EL (cell line): ENCODE measurements at regions not wholly inside any gene's neighbourhood (a gene's known extent, or its start where the extent isn't known, plus 50 kb on each side); places are given as distances from the start of the nearest gene placed in this dataset.

Experiments
- DNase-seq: peaks from one replicate; pipeline ENCODE4 v3.0.0-alpha.2; 2016

DNA sequence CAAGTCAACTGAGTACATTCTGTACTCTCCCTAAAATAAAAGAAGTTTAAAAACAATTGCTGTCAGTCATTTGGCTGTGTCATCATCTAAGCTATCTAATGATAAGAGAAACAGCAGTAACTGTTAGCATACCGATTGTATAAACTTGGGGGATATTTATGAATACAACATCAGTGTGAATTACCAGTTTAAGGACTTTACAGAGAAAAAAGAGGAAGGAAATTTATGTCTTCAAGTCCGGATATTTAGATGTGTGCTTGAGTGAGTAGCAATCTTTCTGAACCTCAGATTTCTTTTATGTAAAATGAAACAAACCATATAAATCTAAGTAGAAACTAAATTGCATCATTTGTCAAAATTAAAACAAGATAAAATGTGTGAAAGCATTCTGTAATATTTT is 1557.0 kb downstream of the MRPL39 start:
- DNase-seq, result no peak

DNA sequence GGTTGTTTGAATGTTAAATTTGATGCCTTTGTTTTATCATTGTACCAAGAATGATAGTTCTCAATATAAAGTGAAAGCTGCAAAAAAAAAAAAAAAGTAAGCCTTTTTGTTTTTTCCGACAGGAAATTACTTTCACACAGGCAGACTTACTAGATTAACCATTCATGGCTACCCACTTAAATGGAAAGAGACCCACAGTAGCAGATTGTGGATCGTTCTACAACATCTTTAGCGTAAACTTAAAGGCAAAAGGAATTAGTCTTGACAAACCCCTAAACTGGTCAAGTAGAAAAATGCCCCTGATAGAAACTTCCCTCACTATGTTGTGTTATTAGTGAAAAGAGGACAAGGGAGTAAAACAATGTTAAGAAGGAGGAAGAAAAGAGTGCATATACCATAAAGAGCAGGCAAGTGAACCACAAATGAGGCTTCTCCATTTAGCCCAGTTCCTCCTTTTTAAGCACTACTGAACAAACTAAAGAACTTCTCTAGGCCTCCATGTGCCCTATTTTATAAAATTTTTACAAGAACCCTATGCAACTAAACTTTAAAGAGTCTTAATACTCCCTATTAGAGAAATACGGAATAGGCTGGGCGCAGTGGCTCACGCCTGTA is 1560.3 kb downstream of the MRPL39 start:
- no peak for DNase-seq

DNA sequence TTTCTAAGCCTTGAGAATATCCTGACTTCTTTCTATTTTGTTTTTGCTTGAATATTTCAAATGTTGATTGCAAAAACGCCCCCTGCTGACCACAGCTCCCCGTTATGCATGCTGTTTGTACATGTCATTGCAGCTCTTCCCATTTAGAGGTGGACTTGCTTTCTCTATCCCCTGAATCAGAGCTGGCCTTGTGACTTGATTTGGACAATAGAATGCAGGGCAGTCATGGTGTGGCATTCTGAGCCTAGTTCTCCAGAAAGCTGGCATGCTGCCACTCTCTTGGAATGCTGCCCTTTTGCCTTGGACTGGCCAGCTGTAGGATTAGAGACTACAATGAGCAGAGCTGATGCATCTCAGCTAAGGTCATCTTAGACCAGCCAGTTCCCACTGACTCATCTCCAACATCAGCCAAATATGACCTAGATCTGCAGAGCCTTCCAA is 1561.5 kb downstream of the MRPL39 start:
- DNase-seq, result no peak

GRCh38 chr21:24045373-24045772 is 1561.9 kb downstream of the MRPL39 start:
- DNase-seq, result no peak

- DNase-seq, result no peak
Observed at GRCh38 chr21:24042687-24043086, 1564.6 kb downstream of the MRPL39 start.

- no peak for DNase-seq
Observed at GRCh38 chr21:24032709-24033232, 1574.5 kb downstream of the MRPL39 start.

- no peak for DNase-seq
Observed at GRCh38 chr21:24027396-24027795, 1579.9 kb downstream of the MRPL39 start.

DNA sequence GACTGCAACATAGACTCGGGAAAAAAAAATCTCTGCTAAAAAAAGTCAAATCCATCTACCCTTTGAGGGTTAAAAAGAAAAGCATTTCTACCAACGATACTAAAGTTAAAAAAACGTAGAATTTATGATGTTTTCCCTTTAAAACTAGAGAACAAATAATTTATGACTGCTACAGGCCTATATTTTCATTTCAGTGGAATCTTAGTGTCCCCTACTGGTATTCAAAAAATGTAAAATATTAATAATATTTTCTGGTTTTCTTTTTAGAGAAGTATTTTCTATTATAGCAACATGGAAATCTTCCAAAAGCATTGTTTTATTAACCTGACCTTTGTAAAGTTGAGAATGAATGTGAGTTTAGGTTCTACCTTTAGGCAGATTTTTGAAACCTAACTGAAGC is 1582.2 kb downstream of the MRPL39 start:
- no peak for DNase-seq

DNA sequence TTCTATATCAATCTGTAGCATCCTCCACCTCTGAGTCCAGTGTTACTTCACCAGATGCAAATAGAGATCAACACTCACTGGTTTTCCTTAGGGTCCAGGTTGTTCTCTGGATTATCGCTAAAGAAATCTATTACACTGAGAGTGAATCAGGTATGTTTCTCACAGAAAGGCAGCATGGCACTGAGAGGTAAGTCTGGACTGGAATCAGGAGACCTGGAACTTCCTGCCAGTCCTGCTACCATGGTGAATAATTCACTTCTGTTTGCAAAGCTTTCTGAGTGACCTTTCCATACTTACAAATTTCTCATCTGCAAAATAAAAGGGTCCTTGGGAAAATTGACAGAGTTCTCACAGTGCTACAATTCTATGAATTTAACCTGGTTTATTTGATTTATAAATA is 1583.3 kb downstream of the MRPL39 start:
- no peak for DNase-seq

DNA sequence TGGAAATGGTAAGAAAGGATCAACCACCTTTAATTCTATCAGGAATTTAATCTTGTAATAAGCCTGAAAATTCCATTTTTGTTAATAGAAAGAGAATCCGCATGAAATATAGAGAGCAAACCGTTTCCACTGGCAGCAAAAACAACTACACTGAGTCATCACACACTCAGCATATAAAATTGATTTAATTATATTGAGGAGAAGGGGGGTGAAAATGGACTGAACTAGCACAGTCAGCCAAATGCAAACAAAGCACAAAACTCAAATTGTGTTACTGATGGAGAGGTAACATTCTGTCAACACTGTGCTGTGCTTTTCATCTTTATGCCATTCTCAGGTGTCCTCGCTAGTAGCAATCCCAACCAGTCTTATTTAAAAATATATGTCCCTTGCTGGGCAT is 1583.9 kb downstream of the MRPL39 start:
- DNase-seq, result no peak

DNA sequence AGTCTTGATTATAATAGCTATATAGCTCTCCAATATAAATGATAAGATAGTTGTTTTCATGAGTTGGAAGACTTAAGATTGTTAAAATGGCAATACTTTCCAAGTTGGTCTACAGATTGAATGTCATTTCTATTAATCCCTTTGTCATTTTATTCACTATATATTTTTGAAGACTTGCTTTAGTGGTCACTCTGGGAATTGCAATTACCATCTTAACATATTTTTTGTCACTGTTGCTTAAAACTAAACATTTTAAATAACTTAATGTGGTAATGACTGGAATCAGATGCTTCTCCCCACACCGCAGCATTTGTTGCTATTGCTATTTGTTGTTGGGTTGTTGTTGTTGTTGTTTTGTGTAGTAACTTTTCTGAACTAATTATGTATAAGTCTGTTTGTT is 1592.9 kb downstream of the MRPL39 start:
- DNase-seq, result no peak

- DNase-seq, result no peak
Observed at GRCh38 chr21:24011087-24011486, 1596.2 kb downstream of the MRPL39 start.

DNA sequence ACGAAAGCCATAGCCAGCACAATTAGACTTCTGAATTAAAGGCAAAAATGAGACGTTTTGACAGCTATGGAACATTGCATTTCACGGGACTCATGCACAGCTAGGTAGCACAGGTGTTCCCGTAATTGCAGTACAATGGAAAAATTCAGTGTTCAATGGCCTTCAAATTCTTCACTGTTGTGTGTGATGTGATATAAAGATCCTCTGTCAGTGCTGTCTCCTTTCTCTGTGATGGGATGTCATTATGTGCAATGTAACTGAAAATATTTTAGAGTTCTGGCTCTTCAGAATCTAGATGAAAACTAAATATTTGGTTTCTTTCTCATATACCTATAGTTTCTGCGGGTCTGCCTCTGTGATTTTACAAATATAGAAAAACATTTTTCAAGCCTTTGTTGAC is 1599.7 kb downstream of the MRPL39 start:
- no peak for DNase-seq

DNA sequence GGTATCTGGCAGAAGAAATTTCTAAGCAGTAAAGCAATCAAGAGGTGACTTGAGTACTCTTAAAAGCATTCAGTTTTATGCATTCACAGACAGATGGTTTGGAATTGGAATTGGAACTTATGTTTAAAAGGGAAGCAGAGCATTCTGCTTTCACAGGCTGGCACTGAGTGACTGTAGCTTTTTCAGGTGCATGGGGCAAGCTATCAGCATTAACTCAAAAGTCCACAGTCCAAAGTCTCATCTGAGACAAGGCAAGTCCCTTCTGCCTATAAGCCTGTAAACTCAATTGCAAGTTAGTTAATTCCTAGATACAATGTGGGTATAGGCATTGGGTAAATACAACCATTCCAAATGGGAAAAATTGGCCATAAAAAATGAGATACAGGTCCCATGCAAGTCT is 1620.3 kb downstream of the MRPL39 start:
- DNase-seq, result no peak

- no peak for DNase-seq
Observed at GRCh38 chr21:23986214-23986613, 1621.1 kb downstream of the MRPL39 start.

DNA sequence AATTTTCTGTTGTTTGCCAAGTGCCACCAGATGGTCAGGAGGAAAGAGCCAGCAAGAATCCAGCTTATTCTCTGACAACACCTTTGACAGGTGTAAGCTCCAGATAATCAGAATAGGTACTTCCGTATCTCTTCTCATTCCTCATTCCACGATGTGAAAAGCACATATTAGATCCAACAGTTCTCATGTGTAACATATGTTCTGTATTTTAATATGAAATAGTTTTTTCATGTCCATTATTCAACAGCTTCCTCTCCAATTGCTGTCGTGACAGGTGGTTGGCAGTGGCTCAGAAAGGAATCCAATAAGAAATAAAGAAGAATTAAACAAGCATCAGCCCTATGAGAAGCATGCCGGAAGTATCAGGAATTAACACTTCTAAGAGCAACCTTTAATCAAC is 1624.7 kb downstream of the MRPL39 start:
- DNase-seq, result no peak

- no peak for DNase-seq
Observed at GRCh38 chr21:23977971-23978370, 1629.3 kb downstream of the MRPL39 start.

- no peak for DNase-seq
Observed at GRCh38 chr21:23968722-23969647, 1638.3 kb downstream of the MRPL39 start.

DNA sequence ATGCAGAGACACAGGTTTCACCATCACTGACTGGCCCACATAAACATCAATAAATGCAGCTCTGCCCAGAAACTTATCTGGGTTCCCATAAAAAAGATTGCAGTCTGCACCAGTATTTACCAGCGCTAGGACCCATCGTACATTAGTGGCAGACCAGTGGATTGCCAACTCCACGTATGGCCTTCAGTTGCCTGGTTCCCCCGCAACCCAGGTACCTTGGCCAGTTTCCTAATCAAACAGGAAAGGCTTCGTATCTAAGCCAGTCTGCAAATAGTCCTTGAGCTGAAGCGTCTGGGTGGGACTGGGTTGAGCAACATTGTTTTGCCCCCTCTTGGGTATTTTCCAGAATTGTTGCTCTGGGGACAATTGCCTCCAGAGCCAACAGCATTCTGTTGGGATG is 1639.3 kb downstream of the MRPL39 start:
- DNase-seq, result no peak

DNA sequence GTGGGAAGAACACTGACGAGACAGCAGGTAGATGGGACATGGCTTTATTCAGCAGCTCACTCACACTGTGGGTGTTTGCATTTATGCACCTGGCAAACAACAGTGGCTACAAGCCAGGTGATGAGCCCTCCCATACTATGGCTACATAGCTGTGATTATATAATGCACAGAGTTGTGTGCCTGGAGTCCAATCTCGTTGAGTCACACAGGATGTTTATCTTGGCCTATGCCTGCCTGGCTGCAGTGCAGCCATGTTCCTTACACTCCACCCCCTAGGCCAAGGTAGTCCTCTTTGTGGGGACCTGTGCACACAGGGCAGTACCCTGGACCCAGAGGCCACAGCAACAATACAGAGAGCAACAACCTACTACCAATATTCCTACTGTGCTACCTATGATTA is 1643.8 kb downstream of the MRPL39 start:
- no peak for DNase-seq

- no peak for DNase-seq
Observed at GRCh38 chr21:23960769-23961168, 1646.5 kb downstream of the MRPL39 start.

- no peak for DNase-seq
Observed at GRCh38 chr21:23955135-23955843, 1652.0 kb downstream of the MRPL39 start.

DNA sequence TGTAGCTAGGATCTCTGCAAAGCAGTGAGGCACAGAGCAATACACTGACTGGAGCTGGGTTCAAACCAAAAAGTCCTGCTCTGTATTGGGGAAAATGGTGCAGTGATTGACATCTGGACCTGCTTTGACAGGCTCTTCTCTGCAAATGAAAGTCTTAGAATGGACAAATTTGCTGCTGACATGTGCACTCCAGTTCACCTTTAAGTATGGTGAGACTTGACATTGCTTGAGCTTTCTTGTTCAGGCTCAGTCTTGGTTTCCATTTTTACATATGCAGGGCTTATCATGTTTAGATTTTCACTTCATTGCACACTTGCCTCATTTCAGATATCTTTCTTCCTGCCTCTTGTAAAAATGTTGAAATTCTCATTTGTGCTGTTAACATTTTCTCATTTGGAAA is 1655.0 kb downstream of the MRPL39 start:
- no peak for DNase-seq

DNA sequence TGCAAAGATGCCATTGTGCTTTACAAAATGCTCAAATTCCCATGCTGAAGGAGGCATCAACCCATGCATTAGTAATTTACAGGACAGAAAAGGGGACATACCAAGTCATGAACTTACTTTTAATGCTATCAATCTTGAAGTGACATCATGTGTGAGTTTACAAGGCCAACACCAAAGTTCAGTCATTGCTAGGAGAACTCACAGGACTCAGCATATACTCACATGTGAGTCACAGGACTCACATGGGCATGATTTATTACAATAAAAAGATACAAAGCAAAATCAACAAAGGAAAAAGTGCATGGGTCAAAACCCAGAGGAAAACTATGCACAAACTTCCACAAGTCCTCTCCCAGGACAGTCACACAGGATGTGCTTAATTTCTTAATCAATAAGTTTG is 1656.0 kb downstream of the MRPL39 start:
- DNase-seq, result no peak
